ENCODE measurements at regions not wholly inside any gene's neighbourhood (a gene's known extent, or its start where the extent isn't known, plus 50 kb on each side); places are given as distances from the start of the nearest gene placed in this dataset.
"Not testable (repeated sequence)": the region's sequence is repeated elsewhere in the genome, so short reads cannot be mapped to it uniquely, and the experiment has no call there.

- no peak for DNase-seq (ENCODE audit: low read depth in 2 of 2)
These were observed 412.7 kb upstream of the ZNF717 start for GRCh38 chr3:76198086-76198485.

GRCh38 chr3:76199382-76199781 lies 414.0 kb upstream of the ZNF717 start:
- no peak for DNase-seq (ENCODE audit: low read depth in 2 of 2)

- no peak for DNase-seq (ENCODE audit: low read depth in 2 of 2)
These were observed 418.2 kb upstream of the ZNF717 start for GRCh38 chr3:76203578-76203977.

DNA sequence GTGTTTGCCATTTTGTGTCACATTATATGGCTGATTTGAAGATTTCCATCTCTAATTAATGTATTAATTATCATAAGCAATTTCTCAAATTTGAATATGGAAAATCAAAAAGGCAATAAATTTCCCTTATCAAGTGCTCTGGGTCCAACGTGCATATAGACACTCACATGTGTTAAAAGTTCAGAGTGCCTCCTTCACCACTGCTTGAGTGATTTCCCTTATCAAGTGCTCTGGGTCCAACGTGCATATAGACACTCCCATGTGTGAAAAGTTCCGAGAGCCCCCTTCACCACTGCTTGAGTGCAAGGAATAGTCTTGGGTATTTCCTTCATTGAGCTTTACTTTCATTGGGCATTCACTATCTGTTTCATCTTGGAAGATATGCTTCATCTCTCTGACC lies 421.0 kb upstream of the ZNF717 start:
- DNase-seq (ENCODE audit: low read depth in 2 of 2), result no peak

DNA sequence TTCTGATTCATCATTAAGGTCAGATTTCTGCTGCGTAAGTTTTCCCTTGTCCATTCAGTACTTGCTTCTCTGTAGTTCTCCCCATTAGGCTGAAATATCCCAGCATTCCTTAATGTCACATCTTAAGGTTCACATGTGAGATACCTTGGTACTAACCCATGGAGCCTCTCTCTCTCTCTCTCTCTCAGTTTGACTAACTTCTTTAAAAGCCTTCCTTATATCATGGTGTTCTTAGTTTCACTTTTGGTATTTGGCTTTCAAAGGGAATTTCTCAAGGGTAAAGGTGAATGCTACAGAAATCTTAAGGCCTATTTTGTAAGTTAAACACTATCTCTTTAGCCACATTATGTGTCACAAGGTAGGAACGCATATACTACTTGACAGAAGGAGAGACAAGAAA lies 427.3 kb upstream of the ZNF717 start:
- no peak for DNase-seq (ENCODE audit: low read depth in 2 of 2)

GRCh38 chr3:76222201-76222600 lies 436.9 kb upstream of the ZNF717 start:
- DNase-seq (ENCODE audit: low read depth in 2 of 2), result no peak

- no peak for DNase-seq (ENCODE audit: low read depth in 2 of 2)
These were observed 445.9 kb upstream of the ZNF717 start for GRCh38 chr3:76231258-76231657.

DNA sequence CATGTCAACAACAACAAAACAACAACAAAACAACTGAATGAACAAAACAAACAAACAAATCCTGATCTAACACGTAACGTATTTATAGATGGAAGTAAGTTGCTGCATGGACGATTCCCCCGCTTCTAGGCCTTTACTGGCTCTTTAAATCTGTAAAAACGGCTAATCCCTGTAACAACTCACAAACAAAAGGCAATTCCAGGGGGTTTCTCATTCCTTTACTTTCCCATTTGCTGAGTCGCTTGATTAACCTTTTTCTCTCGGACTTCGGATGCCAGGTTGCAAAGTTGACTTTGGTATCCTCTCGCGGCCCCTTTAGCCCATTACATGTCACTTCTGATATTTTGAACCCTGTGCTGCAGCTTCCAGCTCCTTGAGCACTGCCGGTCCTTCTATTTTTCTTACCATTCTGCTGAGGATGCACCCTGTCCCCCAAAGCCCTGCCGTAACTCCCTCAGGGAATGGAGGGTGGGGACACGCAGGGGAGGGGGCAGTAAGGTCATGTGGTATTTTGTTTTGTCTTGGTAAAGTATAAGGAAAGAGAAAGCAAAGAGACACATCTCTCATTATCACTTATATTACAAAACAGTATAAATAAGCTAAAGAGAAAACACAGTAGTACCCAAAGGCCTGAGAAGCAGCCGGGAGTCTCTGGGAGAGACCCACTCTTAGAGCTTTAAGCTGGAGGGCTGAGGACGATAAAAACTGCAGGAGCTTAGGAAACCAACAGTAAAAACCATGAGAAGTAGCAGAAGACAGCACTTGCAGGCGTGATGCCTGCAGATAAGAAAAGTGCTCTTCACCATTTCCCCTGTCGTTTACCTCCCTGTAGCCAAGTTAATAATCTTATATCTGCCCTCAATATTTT lies 457.8 kb upstream of the ZNF717 start:
- no peak for DNase-seq (ENCODE audit: low read depth in 2 of 2)

DNA sequence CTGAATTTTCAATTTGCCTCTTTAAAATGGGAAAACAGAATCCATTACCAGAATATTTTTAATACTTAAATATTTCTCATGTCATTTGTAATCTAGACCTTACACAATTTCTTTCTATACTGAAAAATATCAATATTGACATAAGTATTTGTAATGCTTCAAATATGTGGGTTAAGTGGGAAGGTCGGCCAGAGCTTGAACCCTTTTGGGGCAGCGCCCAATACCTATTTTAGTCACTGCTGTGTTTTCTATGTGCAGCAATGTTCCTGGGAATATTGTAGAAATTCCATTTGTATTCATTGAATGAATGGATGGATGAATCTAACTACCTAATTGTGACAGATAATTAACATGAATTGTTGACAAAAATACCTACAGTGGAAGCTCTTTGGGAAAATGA lies 459.7 kb upstream of the ZNF717 start:
- no peak for DNase-seq (ENCODE audit: low read depth in 2 of 2)

DNA sequence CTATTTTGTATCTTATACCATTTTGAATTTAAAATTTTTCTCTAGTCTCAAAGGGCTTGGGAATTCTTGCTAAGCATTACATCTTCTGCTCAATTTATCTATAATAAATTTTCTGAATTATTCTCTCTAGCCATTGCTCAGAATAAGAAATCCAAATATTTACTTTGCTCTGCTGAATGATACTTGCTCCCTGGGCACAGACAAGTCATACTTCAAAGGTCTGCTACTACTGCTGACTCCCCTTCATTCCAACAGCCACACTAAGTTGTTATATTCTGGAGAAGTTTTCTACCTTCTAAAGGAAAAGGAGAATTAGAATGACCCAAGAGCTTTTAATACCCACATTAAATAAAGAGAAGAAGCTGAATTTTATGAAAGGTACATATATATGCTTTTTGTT lies 460.3 kb upstream of the ZNF717 start:
- DNase-seq (ENCODE audit: low read depth in 2 of 2), result no peak

DNA sequence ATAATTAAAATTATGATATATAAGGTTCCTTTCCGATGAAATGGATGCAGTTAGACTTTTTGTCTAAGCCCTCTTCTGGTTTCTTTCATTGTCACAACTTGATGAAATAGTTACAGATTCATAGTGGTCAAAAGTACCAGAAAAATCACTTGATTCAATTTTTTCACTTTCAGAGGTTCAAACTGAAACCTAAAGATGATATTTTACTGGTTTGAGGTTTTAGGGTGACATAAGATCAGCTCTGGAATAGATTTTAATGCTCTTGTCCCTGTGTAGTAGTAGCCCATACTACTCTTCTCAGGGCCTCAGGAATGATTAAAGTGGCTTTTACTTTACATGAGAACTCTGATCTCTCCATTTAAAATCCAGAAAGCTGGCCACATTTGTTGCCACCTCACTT lies 479.1 kb upstream of the ZNF717 start:
- DNase-seq (ENCODE audit: low read depth in 2 of 2), result no peak

GRCh38 chr3:76264911-76265310 lies 479.6 kb upstream of the ZNF717 start:
- DNase-seq (ENCODE audit: low read depth in 2 of 2), result no peak

- DNase-seq (ENCODE audit: low read depth in 2 of 2), result no peak
These were observed 481.2 kb upstream of the ZNF717 start for GRCh38 chr3:76266511-76266910.

DNA sequence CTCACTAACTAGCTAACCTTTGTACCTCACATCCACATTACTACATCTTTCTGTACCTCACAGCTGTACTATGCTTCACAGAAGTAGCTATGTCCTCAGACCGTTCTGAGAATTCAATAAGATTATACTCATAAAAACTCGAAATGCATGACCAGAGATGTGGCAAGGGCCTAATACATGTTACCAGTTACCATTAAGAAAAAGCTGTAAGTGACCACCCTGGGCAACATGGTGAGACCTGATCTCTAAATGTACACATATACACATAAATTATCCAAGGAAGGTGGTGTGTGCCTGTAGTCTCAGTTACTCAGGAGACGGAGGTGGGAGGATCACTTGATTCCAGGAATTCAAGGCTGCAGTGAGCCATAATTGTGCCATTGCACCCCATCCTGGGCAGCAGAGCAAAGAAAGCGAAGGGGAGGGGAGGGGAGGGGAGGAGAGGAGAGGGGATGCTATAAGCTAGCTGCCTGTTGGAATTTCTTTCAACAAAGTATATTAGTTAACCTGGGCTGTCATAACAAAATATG lies 482.6 kb upstream of the ZNF717 start:
- no peak for DNase-seq (ENCODE audit: low read depth in 2 of 2)

GRCh38 chr3:76293856-76294255 lies 508.5 kb upstream of the ZNF717 start:
- no peak for DNase-seq (ENCODE audit: low read depth in 2 of 2)

- DNase-seq (ENCODE audit: low read depth in 2 of 2), result no peak
These were observed 515.4 kb upstream of the ZNF717 start for GRCh38 chr3:76300746-76301145.

DNA sequence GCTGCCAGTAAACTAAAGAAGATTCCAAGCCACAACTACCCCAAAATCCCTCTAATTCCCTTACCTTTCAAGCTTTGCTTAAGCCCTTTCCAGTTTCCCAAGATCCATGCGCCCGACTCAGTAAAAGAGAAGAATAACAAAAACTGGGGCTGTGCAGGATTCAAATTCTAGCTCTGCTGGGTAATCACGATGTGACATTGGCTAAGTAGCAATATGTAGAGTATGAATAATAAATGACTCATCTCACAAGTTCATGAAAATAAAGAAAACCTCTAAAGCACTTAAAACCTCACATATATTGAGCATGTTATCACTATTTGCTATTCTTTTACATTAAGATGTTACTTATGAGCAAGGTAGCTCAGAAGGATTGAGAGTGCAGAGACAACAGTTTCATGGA lies 522.2 kb upstream of the ZNF717 start:
- DNase-seq (ENCODE audit: low read depth in 2 of 2), result no peak

GRCh38 chr3:76308541-76308940 lies 523.2 kb upstream of the ZNF717 start:
- DNase-seq (ENCODE audit: low read depth in 2 of 2), result peak; percentile 0 to 7

DNA sequence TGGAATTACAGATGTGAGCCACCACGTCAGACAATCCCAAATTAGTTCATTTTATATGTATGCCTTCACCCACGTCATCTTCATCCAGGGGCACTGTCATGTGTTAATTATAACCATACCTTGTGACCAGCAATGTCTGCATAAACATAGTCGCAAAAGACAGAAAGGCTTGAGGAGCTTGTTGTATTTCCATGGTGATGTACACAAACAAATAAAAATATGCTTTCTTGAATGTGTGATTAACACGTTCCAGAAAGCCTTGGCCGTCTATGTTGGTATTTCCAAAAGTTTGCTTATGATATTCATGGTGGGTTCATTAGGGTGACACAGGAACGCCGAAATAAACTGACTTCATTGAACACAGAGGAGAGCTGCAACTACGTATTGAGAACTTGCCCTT lies 524.7 kb upstream of the ZNF717 start:
- no peak for DNase-seq (ENCODE audit: low read depth in 2 of 2)

- no peak for DNase-seq (ENCODE audit: low read depth in 2 of 2)
These were observed 525.3 kb upstream of the ZNF717 start for GRCh38 chr3:76310667-76311066.

DNA sequence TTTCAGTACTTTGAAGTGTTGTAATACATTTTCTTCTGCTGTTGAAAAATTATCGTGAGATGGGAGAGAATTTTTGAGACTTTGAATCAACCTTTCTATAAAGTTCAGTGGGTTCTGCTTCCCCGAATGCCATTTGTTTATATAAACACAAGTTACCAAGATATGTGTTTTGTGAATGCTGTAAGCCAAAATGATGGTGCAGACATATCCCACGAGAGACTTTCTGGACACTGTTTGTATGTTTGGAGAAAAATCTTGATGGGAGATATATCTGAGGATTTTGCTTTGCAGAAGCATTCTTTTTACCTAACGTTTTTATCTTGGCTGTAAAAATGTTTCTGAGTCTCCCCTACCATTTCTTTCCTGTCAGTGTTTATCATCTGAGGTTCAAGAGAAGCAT lies 526.6 kb upstream of the ZNF717 start:
- DNase-seq (ENCODE audit: low read depth in 2 of 2), result no peak

DNA sequence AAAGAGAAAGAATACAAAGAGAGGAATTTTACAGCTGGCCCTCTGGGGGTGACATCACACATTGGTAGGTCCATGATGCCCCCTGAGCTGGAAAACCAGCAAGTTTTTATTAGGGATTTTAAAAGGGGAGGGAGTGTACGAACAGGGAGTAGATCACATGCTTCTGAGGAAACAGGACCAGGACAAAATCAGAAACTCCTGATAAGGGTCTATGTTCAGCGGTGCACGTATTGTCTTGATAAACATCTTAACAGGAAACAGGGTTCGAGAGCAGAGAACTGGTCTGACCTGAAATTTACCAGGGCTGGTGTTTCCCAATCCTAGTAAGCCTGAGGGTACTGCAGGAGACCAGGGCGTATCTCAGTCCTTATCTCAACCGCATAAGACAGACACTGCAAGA lies 530.6 kb upstream of the ZNF717 start:
- DNase-seq (ENCODE audit: low read depth in 2 of 2), result not testable (repeated sequence)

DNA sequence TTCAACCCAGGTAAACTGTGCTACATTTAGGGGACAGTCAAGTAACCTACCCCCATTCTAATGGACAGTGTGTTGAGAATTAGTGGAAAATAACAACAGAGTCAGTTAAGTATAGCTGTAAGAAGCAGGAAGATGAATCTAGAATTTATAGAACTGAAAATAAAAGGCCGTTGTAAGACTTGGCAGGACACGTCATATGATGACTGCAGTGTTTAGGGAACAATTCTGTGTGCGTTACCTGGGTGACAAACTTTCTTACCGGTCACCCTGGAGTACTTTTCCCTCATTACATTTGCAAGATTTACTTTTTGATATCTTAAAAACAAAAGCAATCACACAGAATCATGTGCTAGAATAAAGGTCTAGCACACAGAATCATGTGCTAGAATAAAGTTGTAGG lies 536.3 kb upstream of the ZNF717 start:
- no peak for DNase-seq (ENCODE audit: low read depth in 2 of 2)

DNA sequence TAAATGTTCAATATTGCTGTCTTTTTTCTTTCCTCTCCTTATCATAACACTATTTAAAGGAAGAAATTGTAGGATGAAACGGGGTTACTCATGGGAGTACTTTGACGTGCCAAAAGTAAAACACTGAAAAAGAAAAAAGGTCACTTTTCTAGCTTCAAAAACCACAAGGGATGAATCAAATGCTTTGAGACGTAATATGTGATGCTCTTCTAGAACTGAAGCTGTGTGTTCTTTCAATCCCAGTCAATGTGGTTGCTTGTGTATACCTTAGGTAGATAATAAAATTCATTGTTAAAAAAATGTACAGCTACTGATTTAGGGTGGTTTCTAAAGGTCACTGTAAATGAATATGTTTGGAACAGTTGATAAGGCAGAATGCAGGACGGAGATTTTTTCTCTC lies 538.8 kb upstream of the ZNF717 start:
- no peak for DNase-seq (ENCODE audit: low read depth in 2 of 2)

Data from fibroblast of skin of left biceps (primary cell).